ENCODE measurements at regions not wholly inside any gene's neighbourhood (a gene's known extent, or its start where the extent isn't known, plus 50 kb on each side); places are given as distances from the start of the nearest gene placed in this dataset.

DNA sequence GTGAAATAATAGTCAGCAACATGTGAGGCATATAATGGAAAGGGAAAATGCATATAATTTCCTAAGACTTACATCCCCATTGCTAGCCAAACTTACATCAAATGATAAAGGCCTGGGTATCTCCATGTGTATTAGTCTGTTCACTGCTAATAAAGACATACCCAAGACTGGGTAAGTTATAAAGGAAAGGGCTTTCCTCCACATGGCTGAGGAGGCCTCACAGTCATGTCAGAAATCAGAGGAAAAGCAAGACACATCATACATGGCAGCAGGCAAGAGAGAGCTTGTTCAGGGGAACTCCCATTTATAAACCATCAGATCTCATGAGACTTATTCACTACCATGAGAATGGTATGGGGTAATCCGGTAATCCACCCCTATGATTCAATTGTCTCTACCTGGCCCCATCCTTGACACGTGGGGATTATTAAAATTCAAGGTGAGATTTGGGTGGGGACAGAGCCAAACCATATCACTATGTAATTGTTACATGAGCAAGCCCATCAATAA, 161.5 kb upstream of the SAMSN1 start:
- no peak overlapping the region for H3K4me3 ChIP-seq (ENCODE audit: low read depth, low read length)
- TF ChIP-seq, protein P1, sequence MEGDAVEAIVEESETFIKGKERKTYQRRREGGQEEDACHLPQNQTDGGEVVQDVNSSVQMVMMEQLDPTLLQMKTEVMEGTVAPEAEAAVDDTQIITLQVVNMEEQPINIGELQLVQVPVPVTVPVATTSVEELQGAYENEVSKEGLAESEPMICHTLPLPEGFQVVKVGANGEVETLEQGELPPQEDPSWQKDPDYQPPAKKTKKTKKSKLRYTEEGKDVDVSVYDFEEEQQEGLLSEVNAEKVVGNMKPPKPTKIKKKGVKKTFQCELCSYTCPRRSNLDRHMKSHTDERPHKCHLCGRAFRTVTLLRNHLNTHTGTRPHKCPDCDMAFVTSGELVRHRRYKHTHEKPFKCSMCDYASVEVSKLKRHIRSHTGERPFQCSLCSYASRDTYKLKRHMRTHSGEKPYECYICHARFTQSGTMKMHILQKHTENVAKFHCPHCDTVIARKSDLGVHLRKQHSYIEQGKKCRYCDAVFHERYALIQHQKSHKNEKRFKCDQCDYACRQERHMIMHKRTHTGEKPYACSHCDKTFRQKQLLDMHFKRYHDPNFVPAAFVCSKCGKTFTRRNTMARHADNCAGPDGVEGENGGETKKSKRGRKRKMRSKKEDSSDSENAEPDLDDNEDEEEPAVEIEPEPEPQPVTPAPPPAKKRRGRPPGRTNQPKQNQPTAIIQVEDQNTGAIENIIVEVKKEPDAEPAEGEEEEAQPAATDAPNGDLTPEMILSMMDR (IDR thresholded peaks at IDR 0.05; ENCODE audit: low read depth, low read length), result no peak
- TF ChIP-seq, protein P2, sequence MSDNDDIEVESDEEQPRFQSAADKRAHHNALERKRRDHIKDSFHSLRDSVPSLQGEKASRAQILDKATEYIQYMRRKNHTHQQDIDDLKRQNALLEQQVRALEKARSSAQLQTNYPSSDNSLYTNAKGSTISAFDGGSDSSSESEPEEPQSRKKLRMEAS (IDR thresholded peaks at IDR 0.05; ENCODE audit: low read depth, low read length), result no peak
- TF ChIP-seq MYC (IDR thresholded peaks at IDR 0.05; ENCODE audit: low read depth, low read length) (no peak), POLR2A (IDR thresholded peaks at IDR 0.05; ENCODE audit: extremely low read depth, insufficient read length) (no peak)
- DNase-seq (ENCODE audit: low read depth), result no peak

DNA sequence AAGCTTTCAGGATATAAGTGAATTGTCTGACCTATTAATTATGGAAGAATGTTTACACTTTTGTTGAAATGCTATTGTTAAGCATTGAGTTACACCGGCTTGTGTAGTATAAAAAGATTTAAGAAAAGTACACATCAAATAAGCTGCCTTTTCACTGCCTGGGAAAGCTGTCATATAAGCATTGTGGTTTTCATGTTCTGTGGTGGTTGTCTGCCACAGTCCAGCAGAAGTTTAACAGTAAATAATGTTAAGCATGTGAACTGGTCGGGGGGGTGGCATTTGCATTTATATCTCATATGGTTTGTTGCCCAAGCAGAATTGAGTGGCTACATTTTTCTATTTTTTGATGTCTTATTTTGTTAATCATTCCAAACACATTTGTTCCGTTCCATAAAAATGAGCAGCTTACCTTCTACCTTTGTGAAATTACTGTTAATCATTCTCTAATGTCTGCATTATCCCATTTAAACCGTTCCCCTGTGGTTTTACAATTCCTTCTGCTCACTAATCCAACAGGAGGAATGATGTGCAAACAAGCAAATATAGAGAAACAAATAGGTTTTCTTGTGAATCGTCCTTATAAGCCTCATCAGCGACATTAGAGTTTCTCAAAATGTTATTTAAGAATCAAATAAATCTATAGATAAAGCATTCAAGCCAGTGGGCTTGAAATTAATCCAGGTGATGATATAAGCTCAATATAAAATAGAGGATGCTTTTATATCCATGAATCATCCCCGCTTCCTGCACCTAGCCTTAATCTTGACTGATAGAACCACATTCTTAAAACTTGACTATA, 160.8 kb upstream of the SAMSN1 start:
- no peak overlapping the region for H3K4me3 ChIP-seq (ENCODE audit: low read depth, low read length)
- TF ChIP-seq, protein P2 (IDR thresholded peaks at IDR 0.05; ENCODE audit: low read depth, low read length), result no peak
- no peak for TF ChIP-seq POLR2A (IDR thresholded peaks at IDR 0.05; ENCODE audit: extremely low read depth, insufficient read length)
- no peak for TF ChIP-seq MYC (IDR thresholded peaks at IDR 0.05; ENCODE audit: low read depth, low read length)
- TF ChIP-seq, protein P1 (IDR thresholded peaks at IDR 0.05; ENCODE audit: low read depth, low read length), result no peak
- DNase-seq (ENCODE audit: low read depth), result no peak

DNA sequence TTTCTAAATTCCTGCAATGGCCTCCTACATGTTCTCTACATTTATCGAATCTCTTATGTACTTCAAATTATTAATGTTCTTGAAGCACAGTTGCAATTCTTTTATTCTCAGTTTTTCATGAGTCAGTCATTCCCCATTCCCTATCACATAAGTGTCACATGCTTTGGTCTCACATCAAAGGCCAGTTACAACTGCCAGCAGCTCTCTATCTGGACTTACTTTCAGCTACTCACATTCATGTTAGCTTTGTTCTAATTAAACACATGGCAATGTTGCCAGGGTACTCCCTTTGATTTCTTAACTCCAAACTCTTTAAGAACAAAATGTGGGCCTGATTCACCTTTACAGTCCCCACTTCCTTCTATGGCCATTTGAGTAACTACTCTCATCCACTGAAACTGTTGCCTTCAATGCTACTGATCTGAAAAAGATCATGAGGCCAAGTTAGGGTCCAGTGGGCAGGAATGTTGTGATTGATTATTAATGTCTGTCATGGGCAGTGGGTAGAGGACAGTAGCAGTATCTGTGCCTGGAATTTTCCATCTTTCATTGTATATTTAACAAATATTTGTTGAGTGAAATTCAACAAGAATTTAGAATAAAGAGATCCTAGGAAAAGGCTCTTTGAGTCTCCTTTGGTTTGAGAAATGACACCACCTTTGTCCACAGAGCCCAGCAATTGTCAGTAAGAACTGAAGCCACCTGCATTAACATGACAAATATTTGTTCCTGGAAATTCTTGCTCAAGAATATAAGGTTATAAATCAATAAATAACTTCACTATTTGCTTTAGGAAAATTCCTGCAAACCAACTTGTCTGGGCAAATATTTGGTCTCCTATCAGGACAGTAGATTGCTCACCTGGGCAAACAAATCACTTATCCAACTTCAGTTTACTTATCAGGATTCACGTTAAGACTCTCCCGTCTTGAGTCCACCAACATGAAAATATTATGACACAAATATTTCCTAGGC, 153.6 kb upstream of the SAMSN1 start:
- H3K4me3 ChIP-seq (ENCODE audit: low read depth, low read length), result no peak overlapping the region
- DNase-seq (ENCODE audit: low read depth), result no peak
- TF ChIP-seq MYC (IDR thresholded peaks at IDR 0.05; ENCODE audit: low read depth, low read length), result no peak

DNA sequence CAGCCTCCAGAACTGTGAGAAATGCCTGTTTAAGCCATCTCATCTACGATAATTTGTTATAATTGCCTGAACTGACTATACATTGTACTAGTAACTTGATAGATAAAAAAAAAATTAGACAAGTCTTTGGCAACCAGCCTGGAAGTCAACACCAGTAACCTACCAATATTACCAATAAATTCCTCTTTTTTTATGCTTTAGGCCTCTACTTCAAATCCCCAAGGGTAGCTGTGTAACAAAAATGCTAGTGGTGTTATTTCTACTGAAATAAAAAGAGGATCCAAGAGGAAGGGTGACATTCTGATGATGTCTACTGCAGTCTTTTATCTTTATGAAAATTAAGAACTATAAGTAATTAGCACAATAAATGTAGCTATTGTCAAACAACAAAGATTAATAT, 151.7 kb upstream of the SAMSN1 start:
- DNase-seq (ENCODE audit: low read depth), result no peak
- TF ChIP-seq, protein P2 (IDR thresholded peaks at IDR 0.05; ENCODE audit: low read depth, low read length), result no peak
- TF ChIP-seq, protein P1 (IDR thresholded peaks at IDR 0.05; ENCODE audit: low read depth, low read length), result no peak
- TF ChIP-seq MYC (IDR thresholded peaks at IDR 0.05; ENCODE audit: low read depth, low read length) (no peak), POLR2A (IDR thresholded peaks at IDR 0.05; ENCODE audit: extremely low read depth, insufficient read length) (no peak)
- no peak overlapping the region for H3K4me3 ChIP-seq (ENCODE audit: low read depth, low read length)

DNA sequence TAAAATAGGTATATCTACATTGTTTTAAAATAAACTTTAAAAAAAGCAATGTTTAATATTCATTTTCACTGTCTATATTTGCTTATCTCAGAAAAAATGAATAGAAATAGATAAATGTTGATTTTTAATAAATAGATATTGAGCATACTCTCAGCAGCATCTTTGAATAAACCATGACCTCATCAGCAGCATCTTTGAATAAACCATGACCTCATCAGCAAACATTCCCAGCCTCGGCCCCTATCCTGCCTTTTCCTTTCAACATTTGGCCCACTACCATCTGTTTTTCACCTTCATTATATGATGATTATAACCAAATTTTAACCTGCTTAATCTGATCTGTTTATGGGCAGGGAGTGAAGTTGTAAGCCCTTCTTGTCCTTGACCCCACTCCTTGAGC, 148.7 kb upstream of the SAMSN1 start:
- TF ChIP-seq MYC (IDR thresholded peaks at IDR 0.05; ENCODE audit: low read depth, low read length), result no peak
- TF ChIP-seq, protein P2 (IDR thresholded peaks at IDR 0.05; ENCODE audit: low read depth, low read length), result no peak
- TF ChIP-seq, protein P1 (IDR thresholded peaks at IDR 0.05; ENCODE audit: low read depth, low read length), result no peak
- no peak for TF ChIP-seq POLR2A (IDR thresholded peaks at IDR 0.05; ENCODE audit: extremely low read depth, insufficient read length)
- no peak for DNase-seq (ENCODE audit: low read depth)
- no peak overlapping the region for H3K4me3 ChIP-seq (ENCODE audit: low read depth, low read length)

DNA sequence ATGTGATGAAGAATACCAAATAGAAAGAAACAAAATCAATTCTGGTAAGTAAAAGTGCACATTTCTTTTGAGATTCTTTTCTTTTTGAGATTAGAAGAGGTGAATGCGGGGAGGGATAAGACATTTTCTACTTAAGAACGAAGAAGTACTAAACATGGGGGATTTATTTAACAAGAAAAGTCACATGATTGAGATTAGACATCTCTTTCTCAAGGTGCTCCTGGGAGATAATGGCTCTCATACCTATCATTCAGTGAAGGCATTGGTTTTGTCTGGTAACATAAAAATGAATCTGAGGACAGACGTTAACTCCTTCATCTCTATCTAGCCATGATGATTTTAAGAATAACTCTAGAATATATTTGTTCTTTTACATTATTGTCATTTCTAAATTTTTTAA, 147.9 kb upstream of the SAMSN1 start:
- DNase-seq (ENCODE audit: low read depth), result no peak
- H3K4me3 ChIP-seq (ENCODE audit: low read depth, low read length), result no peak overlapping the region
- TF ChIP-seq, protein P1 (IDR thresholded peaks at IDR 0.05; ENCODE audit: low read depth, low read length), result no peak
- TF ChIP-seq, protein P2 (IDR thresholded peaks at IDR 0.05; ENCODE audit: low read depth, low read length), result no peak
- TF ChIP-seq MYC (IDR thresholded peaks at IDR 0.05; ENCODE audit: low read depth, low read length), result no peak
- TF ChIP-seq POLR2A (IDR thresholded peaks at IDR 0.05; ENCODE audit: extremely low read depth, insufficient read length), result no peak
